ENCODE measurements at regions not wholly inside any gene's neighbourhood (a gene's known extent, or its start where the extent isn't known, plus 50 kb on each side); places are given as distances from the start of the nearest gene placed in this dataset.
"Not testable (repeated sequence)": the region's sequence is repeated elsewhere in the genome, so short reads cannot be mapped to it uniquely, and the experiment has no call there.

DNA sequence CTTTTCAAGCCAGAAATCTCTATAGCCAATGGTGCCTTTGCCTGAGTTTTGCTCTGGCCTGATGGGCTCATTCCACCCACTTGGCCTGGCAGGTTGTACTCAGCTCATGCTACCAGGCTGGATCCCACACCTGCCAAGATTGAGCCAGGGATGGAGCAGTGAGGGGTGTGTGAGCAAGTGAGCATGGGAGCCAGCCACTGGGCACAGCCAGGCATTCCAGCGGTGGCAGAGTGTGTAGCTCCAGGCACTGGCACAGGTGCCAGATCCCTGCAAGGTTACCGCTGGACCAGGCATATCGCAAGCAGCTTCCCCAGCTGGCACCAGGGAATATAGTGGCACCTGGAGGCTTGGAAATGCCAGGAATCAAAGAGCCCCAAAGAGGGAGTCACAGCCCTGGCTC lies 2395.6 kb upstream of the C9orf72 start:
- DNase-seq = no peak

- DNase-seq = no peak
Measured at GRCh38 chr9:29969408-29969807, 2396.1 kb upstream of the C9orf72 start.

GRCh38 chr9:29969856-29970647 lies 2396.8 kb upstream of the C9orf72 start:
- DNase-seq = no peak

DNA sequence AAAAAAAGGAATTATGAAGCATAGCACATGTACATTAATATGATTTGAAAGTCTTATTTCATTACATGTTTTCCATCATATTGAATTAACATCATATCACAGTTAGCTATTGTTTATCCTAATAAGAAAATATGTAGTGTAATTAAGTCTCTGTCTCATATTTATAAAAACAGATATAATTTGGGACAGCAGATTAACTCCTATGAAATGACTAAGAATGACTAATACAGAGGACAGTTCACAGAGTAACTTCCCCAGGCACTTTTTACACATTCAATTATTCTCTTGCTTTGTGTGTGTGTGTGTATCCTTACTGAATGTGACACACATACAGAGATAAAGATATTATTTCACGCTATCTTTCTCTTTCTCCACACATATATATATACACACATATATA lies 2400.9 kb upstream of the C9orf72 start:
- no peak for DNase-seq

DNA sequence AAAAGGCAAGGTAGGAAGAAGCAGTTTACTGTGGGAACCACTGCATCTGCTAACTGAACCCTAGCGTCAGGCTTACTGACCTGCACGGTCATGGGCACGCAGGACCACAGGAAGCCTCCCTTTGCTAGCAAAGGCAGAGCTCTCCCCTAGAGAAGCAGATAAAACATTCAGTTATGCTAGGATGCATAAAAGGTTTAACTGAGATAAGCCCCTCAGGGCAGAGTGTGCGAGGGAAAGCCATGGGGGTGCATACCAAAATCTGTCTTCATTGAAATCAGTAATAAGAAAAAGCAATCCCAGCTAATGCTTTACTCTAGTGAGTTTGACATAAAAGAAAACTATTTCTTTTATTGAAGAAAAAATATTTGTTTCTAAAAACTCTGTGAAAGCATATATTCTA lies 2403.7 kb upstream of the C9orf72 start:
- no peak for DNase-seq

DNA sequence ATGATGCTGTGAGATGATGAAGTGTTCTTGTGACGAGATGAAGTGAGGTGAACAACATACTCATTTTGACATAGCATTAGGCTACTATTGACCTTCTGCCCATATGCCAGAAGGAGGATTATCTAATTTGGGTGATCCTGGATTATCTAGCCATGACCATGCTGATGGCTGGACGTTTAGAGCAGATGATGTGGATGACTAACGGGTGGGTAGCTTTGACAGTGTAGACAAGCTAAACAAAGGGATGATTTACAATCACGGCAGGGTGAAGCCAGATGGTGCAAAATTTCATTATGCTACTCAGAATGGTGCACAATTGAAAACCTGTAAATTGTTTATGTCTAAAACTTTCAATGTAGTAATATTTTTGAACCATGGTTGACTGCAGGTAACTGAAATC lies 2403.4 kb upstream of the ACO1 start:
- DNase-seq = no peak

- DNase-seq = no peak
Measured at GRCh38 chr9:29999645-30000044, 2384.8 kb upstream of the ACO1 start.

DNA sequence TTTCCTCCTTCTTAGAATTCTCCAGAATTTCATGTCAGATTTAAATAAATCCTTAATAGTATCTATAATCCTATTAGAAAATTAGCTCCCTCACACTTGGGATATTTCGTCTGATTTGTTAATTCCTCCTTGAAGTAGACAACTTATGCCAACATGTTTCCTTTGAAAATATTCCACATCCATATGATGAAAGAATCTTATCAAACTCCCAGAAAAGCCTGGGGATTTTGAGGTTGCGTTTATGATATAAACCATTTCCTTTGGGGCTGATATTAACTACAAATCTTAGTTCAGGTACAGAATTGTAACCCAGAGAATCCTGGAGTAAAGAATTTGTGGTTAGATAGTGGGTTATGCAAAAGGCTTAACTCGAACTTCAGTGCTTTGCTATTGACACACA lies 2373.8 kb upstream of the ACO1 start:
- DNase-seq = no peak

DNA sequence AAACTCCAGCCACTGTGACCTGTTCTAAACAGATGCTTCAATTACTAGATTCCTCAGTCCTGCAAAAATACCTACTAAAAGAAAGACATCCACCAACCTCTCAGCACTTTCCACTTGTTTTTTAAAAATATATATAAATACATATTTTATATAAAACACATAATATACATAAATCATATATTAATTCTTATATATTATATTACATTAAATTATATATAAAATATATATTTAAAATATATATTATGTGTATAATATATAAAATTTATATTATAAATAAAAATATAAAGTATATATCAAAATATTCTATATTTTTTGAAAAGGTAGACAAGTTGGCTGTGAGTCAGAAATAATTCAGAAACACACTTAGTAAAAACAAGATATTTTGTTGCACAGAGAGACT lies 2371.8 kb upstream of the ACO1 start:
- DNase-seq = no peak

- no peak for DNase-seq
Measured at GRCh38 chr9:30015073-30015472, 2369.4 kb upstream of the ACO1 start.

GRCh38 chr9:30020161-30020560 lies 2364.3 kb upstream of the ACO1 start:
- DNase-seq = no peak

DNA sequence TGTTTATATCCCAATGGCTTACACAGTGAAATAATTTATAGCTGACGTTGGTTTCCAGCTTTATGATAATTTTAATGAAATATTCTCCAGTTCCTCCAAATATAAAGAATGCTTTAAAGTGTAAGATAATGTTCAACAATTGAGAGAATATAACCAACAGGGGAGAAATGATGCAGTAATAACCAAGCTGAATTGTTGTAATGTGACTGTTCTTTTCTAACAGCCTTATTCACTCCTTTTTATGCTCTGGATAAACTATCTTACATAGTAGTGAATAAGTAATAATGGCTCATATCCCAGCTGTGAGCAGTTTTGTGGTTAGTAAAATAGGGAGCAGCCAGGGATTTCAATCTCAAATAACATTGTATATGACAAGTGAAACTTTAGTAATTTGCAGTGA lies 2348.7 kb upstream of the ACO1 start:
- no peak for DNase-seq

DNA sequence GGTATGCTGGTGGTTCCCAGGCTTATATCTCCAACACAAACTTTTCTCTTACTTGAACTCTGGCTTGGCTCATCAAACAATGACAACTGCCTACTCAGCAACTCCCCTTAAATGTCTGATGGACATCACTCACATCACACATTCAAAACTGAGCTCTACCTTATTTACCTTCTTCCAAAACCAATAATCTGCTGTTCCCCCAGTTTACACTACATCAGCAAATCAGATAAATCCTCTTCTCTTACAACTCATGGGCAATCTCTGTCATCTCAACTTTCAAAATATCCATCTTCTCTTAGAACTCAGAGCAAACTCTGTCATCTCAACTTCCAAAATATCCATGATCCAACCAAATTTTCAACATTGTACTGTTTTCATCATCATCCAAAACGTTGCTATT lies 2347.9 kb upstream of the ACO1 start:
- DNase-seq = no peak

DNA sequence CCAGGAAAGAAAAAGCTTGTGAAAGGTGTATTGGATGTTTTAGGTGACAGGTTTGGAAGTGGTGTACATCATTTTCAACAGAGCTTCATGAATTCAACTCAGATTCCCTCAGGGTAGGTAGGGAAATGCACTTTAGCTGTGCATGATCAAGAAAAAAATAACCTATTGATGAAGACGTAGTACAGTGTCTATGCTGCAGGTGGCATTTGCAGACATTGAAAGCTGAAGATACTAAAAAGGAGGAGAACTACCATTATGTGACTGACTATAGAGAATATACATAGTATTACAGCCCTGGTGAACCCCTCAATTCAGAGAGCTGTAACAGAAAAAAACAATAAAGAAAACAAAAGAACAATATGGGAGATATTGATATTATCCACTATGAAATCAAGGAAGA lies 2344.7 kb upstream of the ACO1 start:
- DNase-seq = no peak

GRCh38 chr9:30048396-30048795 lies 2336.0 kb upstream of the ACO1 start:
- no peak for DNase-seq

DNA sequence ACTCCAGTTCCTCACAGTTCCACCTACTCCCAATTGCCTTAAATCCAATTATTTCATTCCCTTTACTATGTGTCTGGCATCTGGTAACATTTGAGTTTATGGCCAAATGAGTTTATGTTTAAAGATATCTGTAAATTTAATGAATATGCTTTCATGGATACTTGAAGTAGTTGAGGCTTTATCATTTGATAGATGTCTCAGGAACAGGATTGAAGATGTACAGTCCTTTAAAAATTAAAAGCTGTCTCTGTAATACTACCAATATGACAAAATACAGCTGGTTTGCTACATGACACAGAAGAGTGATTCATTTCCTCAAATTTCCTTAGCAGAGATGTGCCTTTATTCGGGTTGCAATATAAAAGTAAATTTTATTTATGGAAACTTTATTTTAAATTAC lies 2326.0 kb upstream of the ACO1 start:
- DNase-seq = no peak

DNA sequence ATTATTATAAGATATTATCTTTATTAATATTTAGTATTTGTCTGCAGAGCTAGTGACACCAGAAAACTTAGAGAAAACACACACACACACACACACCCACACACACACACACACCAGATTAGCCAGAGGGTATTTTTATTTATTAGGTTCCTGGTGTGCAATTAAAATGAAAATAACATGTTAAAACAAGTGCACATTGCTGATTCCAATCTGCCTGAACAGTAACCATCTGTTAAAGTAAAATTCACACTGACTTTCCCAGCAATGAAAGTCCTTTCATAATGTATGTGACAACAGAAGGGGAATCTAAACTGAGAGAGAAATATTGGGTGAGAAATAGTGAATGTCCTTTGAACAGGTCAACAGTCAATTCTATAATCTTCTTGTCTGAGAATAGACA lies 2323.5 kb upstream of the ACO1 start:
- DNase-seq = no peak

GRCh38 chr9:30065888-30066287 lies 2318.6 kb upstream of the ACO1 start:
- DNase-seq = no peak

GRCh38 chr9:30069236-30069635 lies 2315.2 kb upstream of the ACO1 start:
- DNase-seq = not testable (repeated sequence)

- DNase-seq = no peak
Measured at GRCh38 chr9:30075022-30075421, 2309.4 kb upstream of the ACO1 start.

GRCh38 chr9:30075451-30076199 lies 2308.8 kb upstream of the ACO1 start:
- no peak for DNase-seq

DNA sequence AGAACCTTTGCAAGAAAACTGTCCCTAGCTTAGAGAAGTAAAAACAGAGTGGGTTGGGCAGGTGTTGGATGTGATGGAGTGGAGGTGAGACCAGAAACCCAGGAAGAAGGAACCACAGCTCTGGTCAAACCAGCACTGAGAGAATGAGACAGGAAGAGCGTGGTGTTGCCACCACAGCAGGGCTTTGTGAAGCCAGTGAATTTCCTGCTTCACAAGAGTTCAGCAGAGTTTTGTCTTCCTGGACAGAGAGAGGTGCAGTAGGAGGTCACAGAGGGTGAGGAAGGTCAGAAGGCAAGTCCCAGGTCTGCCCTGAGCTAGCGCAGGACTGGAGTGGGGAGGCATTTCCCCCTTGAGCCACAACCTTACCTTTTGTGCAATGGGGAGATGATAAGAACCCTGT lies 2306.2 kb upstream of the ACO1 start:
- DNase-seq = peak; percentile 2

DNA sequence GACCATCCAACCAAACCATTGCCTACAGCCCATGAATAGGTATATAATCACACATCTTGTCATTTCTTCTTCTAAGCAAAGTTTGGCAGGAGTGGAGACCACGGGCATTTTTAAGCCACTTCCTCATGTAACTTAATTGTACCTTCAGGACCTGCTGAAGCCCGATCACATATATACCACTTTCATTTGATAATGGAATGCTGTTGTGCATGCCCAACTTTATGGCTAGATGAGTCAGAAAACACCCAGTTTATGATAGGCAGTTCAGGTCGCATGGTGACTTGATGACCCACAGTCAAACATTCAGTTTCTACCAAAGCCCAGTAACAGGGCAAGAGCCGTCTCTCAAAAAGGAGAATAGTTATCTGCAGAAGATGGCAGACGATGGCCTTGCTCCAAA lies 2295.0 kb upstream of the ACO1 start:
- no peak for DNase-seq

DNA sequence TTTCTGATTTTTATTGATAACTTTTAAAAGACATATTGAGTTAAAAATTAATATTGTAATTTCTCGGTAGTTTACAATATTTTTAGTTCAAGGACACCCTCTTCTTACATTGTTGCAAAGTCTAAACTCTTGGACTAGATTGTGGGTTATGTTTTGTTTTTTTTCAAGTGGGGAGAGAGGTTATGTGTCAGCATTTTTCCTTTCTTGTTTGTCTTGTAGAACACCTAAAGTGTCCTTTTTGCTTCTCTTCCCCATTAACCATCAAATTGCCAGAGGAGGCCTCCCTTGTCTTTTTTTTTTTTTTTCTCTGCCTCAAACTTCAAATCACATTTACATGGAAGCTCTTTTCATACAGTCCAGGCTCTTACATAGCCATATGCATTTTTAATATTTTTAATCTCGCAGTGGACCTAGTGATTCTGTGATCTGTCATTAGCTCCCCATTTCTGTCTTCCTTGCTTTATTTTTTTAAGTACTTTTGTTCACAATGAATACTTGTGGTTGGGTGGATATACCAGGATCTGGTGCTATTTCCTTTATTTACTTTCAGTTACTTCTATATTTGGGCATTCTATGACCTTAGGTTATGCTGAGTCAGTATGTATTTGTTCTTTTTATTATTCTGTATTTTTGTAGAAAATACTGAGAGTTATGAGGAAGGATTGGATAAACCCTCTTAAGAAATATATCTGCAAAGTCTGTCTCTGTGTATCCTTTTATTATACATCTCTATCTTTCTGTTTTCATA lies 2280.6 kb upstream of the ACO1 start:
- no peak for DNase-seq
